ENCODE measurements at regions not wholly inside any gene's neighbourhood (a gene's known extent, or its start where the extent isn't known, plus 50 kb on each side); places are given as distances from the start of the nearest gene placed in this dataset.

- H3K4me3 ChIP-seq (ENCODE audit: low read length): no peak overlapping the region
- TF ChIP-seq CTCF (conservative IDR thresholded peaks at IDR 0.05; ENCODE audit: low read depth, low read length): no peak
- DNase-seq (ENCODE audit: low read depth): no peak
Observed at GRCh38 chr12:24287963-24288362, 338.5 kb upstream of the SOX5 start.

GRCh38 chr12:24285448-24285847 lies 336.0 kb upstream of the SOX5 start:
- no peak for DNase-seq (ENCODE audit: low read depth)
- TF ChIP-seq CTCF (conservative IDR thresholded peaks at IDR 0.05; ENCODE audit: low read depth, low read length): no peak

GRCh38 chr12:24281341-24281740 lies 331.9 kb upstream of the SOX5 start:
- H3K4me3 ChIP-seq (ENCODE audit: low read length): no peak overlapping the region
- no peak for TF ChIP-seq CTCF (conservative IDR thresholded peaks at IDR 0.05; ENCODE audit: low read depth, low read length)
- no peak for DNase-seq (ENCODE audit: low read depth)

More at GRCh38 chr12:24285448-24285847, 336.0 kb upstream of the SOX5 start:
- no peak overlapping the region for H3K4me3 ChIP-seq (ENCODE audit: low read length)

GRCh38 chr12:24280056-24280842 lies 330.8 kb upstream of the SOX5 start:
- DNase-seq (ENCODE audit: low read depth): no peak
- no peak for TF ChIP-seq CTCF (conservative IDR thresholded peaks at IDR 0.05; ENCODE audit: low read depth, low read length)
- no peak overlapping the region for H3K4me3 ChIP-seq (ENCODE audit: low read length)

- no peak for DNase-seq (ENCODE audit: low read depth)
- H3K4me3 ChIP-seq (ENCODE audit: low read length): no peak overlapping the region
Observed at GRCh38 chr12:24278832-24279231, 329.4 kb upstream of the SOX5 start.

GRCh38 chr12:24270965-24271364 lies 321.5 kb upstream of the SOX5 start:
- DNase-seq (ENCODE audit: low read depth): no peak
- H3K4me3 ChIP-seq (ENCODE audit: low read length): no peak overlapping the region
- no peak for TF ChIP-seq CTCF (conservative IDR thresholded peaks at IDR 0.05; ENCODE audit: low read depth, low read length)

More at GRCh38 chr12:24278832-24279231, 329.4 kb upstream of the SOX5 start:
- no peak for TF ChIP-seq CTCF (conservative IDR thresholded peaks at IDR 0.05; ENCODE audit: low read depth, low read length)

GRCh38 chr12:24270464-24270863 lies 321.0 kb upstream of the SOX5 start:
- DNase-seq (ENCODE audit: low read depth): no peak
- no peak overlapping the region for H3K4me3 ChIP-seq (ENCODE audit: low read length)
- no peak for TF ChIP-seq CTCF (conservative IDR thresholded peaks at IDR 0.05; ENCODE audit: low read depth, low read length)
